GM12878 (cell line): ENCODE measurements at regions not wholly inside any gene's neighbourhood (a gene's known extent, or its start where the extent isn't known, plus 50 kb on each side); places are given as distances from the start of the nearest gene placed in this dataset.

Source experiments
- ATAC-seq: fragments of 200-7000 bp; cut with Tn5 transposase; 3 replicates; pipeline ENCODE4 v1.9.1; 2020; ENCODE audit warnings: mild to moderate bottlenecking, moderate library complexity
- BruUV-seq: library from RNA; stranded (reverse); fragments of 400-500 nt; replicated peaks from 2 replicates; lab custom pipeline; 2021; lab: Mats Ljungman, UMichigan
- CTCF ChIA-PET: fragments of 300-600 bp; sonication (Branson Sonifier 250); formaldehyde crosslinking; extraction: SDS; loops from one replicate; lab custom pipeline; 2021; ENCODE audit warnings: inconsistent platforms; lab: Yijun Ruan, JAX
- POLR2A ChIA-PET: fragments of 350-600 bp; formaldehyde crosslinking; extraction: SDS; loops from one replicate; lab custom pipeline; 2021; ENCODE audit warnings: inconsistent platforms; lab: Charles Lee
- RAD21 ChIA-PET: fragments of 300-600 bp; sonication (Branson Sonifier 250); formaldehyde crosslinking; loops from one replicate; lab custom pipeline; 2023; ENCODE audit warnings: antibody characterized with exemption; ENCODE audit not compliant: unreplicated experiment; lab: Charles Lee
- SMC1A ChIA-PET: fragments of 300-600 bp; sonication (Branson Sonifier 250); formaldehyde crosslinking; loops from one replicate; lab custom pipeline; 2023; ENCODE audit not compliant: unreplicated experiment, uncharacterized antibody; lab: Charles Lee
- DNase-seq: peaks from one replicate; pipeline ENCODE4 v3.0.0-alpha.2; 2011; ENCODE audit warnings: low read depth, low spot score
- FAIRE-seq: peaks from 3 replicates; lab custom pipeline; 2011; peaks lifted over from hg19 to GRCh38; lab: Jason Lieb, UNC
- H2AFZ ChIP-seq: 2 replicates; pipeline ENCODE4 v1.6.0; 2011; ENCODE audit warnings: low read depth, low read length, control low read depth; ENCODE audit not compliant: control insufficient read depth
- H3K27ac ChIP-seq: 2 replicates; pipeline ENCODE4 v1.5.1; 2011; ENCODE audit warnings: control low read depth; ENCODE audit not compliant: control insufficient read depth, insufficient read depth
- H3K27me3 ChIP-seq, 2 experiments: replicated peaks in 1 of 2; 2 replicates each; pipeline versions ENCODE4 v1.6.0 to v1.6.1; 2011; ENCODE audit warnings: low read length in 1 of 2; ENCODE audit not compliant: control insufficient read depth in 2 of 2, insufficient read depth in 2 of 2
- H3K36me3 ChIP-seq, 2 experiments: 2 replicates each; pipeline ENCODE4 v1.5.1; 2011; ENCODE audit warnings: low read length in 1 of 2; ENCODE audit not compliant: control insufficient read depth in 2 of 2, insufficient read depth in 2 of 2
- H3K4me1 ChIP-seq: 2 replicates; pipeline ENCODE4 v1.6.1; 2011; ENCODE audit warnings: mild to moderate bottlenecking, low read length, moderate library complexity, mixed read lengths; ENCODE audit not compliant: control insufficient read depth, insufficient read depth
- H3K4me2 ChIP-seq: 2 replicates; pipeline ENCODE4 v1.6.0; 2011; ENCODE audit warnings: control low read depth; ENCODE audit not compliant: control insufficient read depth, insufficient read depth
- H3K4me3 ChIP-seq: fragments of 200-600 bp; sonication (generic); 2 replicates; pipeline ENCODE4 v1.5.1; 2016
- H3K79me2 ChIP-seq: 2 replicates; pipeline ENCODE4 v1.6.0; 2011; ENCODE audit warnings: low read length; ENCODE audit not compliant: control insufficient read depth, insufficient read depth
- H3K9ac ChIP-seq: 2 replicates; pipeline ENCODE4 v1.8.0; 2011; ENCODE audit warnings: low read length, control low read depth, mixed read lengths; ENCODE audit not compliant: control insufficient read depth, insufficient read depth
- H3K9me3 ChIP-seq: replicated peaks from 3 replicates; pipeline ENCODE4 v1.5.1; 2011; ENCODE audit warnings: mild to moderate bottlenecking, low read length; ENCODE audit not compliant: control insufficient read depth, insufficient read depth
- H4K20me1 ChIP-seq: 2 replicates; pipeline ENCODE4 v1.6.0; 2011; ENCODE audit not compliant: control insufficient read depth, insufficient read depth
- ATF7 ChIP-seq: fragments of 450-650 bp; IDR thresholded peaks from 2 replicates; pipeline ENCODE4 v1.6.1; 2016; ENCODE audit warnings: low read depth, mild to moderate bottlenecking
- CBFB ChIP-seq: IDR thresholded peaks from 2 replicates; pipeline ENCODE4 v1.6.1; 2016; ENCODE audit warnings: antibody characterized with exemption, low read depth
- E4F1 ChIP-seq: fragments of 450-650 bp; IDR thresholded peaks from 2 replicates; pipeline ENCODE4 v1.6.1; 2018; ENCODE audit warnings: borderline replicate concordance, mild to moderate bottlenecking; ENCODE audit not compliant: partially characterized antibody
- FOXK2 ChIP-seq: fragments of 450-650 bp; IDR thresholded peaks from 2 replicates; pipeline ENCODE4 v1.6.1; 2017; ENCODE audit warnings: mild to moderate bottlenecking, moderate library complexity
- KAT2A ChIP-seq: conservative IDR thresholded peaks from 2 replicates; pipeline ENCODE4 v1.6.1; 2011; ENCODE audit warnings: low read depth, low read length; ENCODE audit not compliant: control insufficient read depth
- MTA2 ChIP-seq: fragments of 450-650 bp; IDR thresholded peaks from 2 replicates; pipeline ENCODE4 v1.6.1; 2016; ENCODE audit warnings: low read depth, mild to moderate bottlenecking, moderate library complexity
- MTA3 ChIP-seq: IDR thresholded peaks from 2 replicates; pipeline ENCODE4 v1.6.1; 2012; ENCODE audit warnings: low read length, inconsistent platforms, borderline replicate concordance
- MYB ChIP-seq: fragments of 150-350 bp; IDR thresholded peaks from 2 replicates; pipeline ENCODE4 v1.6.1; 2014; ENCODE audit warnings: mild to moderate bottlenecking, low read depth, low read length, borderline replicate concordance
- NFYA ChIP-seq: IDR thresholded peaks from 2 replicates; pipeline ENCODE4 v1.6.1; 2011; ENCODE audit warnings: low read depth, mild to moderate bottlenecking, low read length, improper control_type of control experiment, borderline replicate concordance
- RELB ChIP-seq: fragments of 450-650 bp; IDR thresholded peaks from 2 replicates; pipeline ENCODE4 v1.6.1; 2017; ENCODE audit warnings: low read depth, mild to moderate bottlenecking, moderate library complexity
- SMARCA5 ChIP-seq: fragments of 450-650 bp; IDR thresholded peaks from 2 replicates; pipeline ENCODE4 v1.6.1; 2017; ENCODE audit warnings: mild to moderate bottlenecking
- SP1 ChIP-seq: IDR thresholded peaks from one replicate; pipeline ENCODE4 v1.6.1; 2011; ENCODE audit warnings: low read depth, low read length
- SPI1 ChIP-seq: IDR thresholded peaks from 2 replicates; pipeline ENCODE4 v1.6.1; 2011; ENCODE audit warnings: low read depth, mild to moderate bottlenecking, low read length, moderate library complexity, borderline replicate concordance; ENCODE audit not compliant: insufficient read depth
- TBL1XR1 ChIP-seq: IDR thresholded peaks from 2 replicates; pipeline ENCODE4 v1.6.1; 2012; ENCODE audit warnings: low read depth, low read length, improper control_type of control experiment
- TCF7 ChIP-seq: IDR thresholded peaks from 2 replicates; pipeline ENCODE4 v1.6.1; 2014; ENCODE audit warnings: antibody characterized with exemption, borderline replicate concordance
- WGBS: methylation state at CpG from one replicate; pipeline ENCODE4 v1.1.6; 2016; ENCODE audit warnings: low lambda C conversion rate; ENCODE audit not compliant: insufficient replicate concordance, insufficient coverage; ENCODE audit errors: missing lambda C conversion rate; 5-methylcytosine and 5-hydroxymethylcytosine counted together
- in situ Hi-C: fragments of 300-500 bp; cut with MboI; formaldehyde crosslinking; loops from 9 replicates; pipeline ENCODE4 v1.14.3; 2018; ENCODE audit warnings: mixed read lengths
- intact Hi-C: fragments of 100-400 bp; cut with micrococcal nuclease; formaldehyde crosslinking; loops from one replicate; pipeline ENCODE4 v1.14.2; 2022; ENCODE audit not compliant: unreplicated experiment
- TF ChIP-seq, protein P1 (sequence below): IDR thresholded peaks from 2 replicates; pipeline ENCODE4 v1.6.1; 2011; ENCODE audit warnings: low read depth, low read length, improper control_type of control experiment, borderline replicate concordance
- TF ChIP-seq, protein P2 (sequence below): fragments of 150-350 bp; IDR thresholded peaks from 2 replicates; pipeline ENCODE4 v1.6.1; 2016; ENCODE audit warnings: low read depth, low read length

DNA sequence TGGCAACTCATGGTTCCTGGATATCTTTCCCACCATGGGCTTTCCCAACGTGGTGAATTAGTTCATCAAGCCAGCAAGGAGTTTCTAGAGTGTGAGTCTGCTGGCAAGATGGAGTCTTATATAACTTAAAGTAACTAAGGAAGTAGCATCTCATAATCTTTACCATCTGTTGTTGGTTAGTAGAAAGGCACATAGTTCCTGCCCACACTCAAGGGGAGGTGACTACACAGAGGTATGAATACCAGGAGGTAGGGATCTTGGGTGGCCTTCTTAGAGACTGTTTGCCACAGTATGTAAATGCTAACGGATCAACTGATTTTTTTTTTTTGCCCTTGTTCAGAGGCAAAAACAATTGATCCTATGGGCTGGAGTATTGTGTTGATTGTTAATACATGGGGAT, 446.9 kb downstream of the ATP23 start (continued):
- TF ChIP-seq ATF7 (no peak), SP1 (no peak)

DNA sequence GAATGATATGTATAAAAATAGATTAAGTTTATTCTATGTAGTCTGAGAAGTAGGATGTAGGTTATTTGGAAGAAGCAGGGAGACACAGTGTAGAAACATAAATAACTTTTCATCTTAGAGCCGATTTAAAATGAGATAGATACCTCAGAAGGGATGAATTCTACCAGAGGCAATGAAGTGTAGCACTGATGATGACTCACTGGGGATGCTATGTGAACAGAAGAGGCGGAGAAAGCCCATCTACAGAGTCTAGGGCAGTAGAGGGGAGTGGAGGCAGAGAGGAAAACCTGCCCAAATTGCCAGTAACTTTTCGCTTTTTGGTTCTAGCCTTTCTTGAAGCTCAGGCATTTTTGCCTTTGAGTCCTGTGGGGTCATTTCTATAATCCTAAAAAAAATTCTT, 451.8 kb downstream of the ATP23 start:
- Histone ChIP-seq H3K9me3 (no peaks in the 10 kb centered on the region), H4K20me1 (no peaks in the 10 kb centered on the region), H3K27ac (no peak overlapping the region), H3K36me3 (no peaks in the 10 kb centered on the region), H3K4me2 (no peak overlapping the region), H3K27me3 (no peaks in the 10 kb centered on the region), H3K4me3 (no peak overlapping the region), H3K79me2 (no peaks in the 10 kb centered on the region), H3K4me1 (no peaks in the 10 kb centered on the region), H2AFZ (no peak overlapping the region), H3K9ac (no peak overlapping the region)
- SMC1A ChIA-PET, result no interaction called here
- BruUV-seq, result no TSS peak
- FAIRE-seq, result no peak
- intact Hi-C loops (no loop called here), in situ Hi-C loops (no loop called here)
- CTCF ChIA-PET, result no interaction called here
- no peak for DNase-seq
- no peak for ATAC-seq
- POLR2A ChIA-PET, result no interaction called here
- 33% methylated on average over 3 of the region's 3 CpGs for WGBS
- RAD21 ChIA-PET, result no interaction called here
- no peak for TF ChIP-seq SPI1
- TF ChIP-seq NFYA, result no peak
- no peak for TF ChIP-seq RELB
- TF ChIP-seq, protein P1, sequence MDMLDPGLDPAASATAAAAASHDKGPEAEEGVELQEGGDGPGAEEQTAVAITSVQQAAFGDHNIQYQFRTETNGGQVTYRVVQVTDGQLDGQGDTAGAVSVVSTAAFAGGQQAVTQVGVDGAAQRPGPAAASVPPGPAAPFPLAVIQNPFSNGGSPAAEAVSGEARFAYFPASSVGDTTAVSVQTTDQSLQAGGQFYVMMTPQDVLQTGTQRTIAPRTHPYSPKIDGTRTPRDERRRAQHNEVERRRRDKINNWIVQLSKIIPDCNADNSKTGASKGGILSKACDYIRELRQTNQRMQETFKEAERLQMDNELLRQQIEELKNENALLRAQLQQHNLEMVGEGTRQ, result no peak
- TF ChIP-seq FOXK2, result no peak
- TF ChIP-seq E4F1, result no peak
- TF ChIP-seq CBFB, result no peak
- TF ChIP-seq TBL1XR1, result no peak
- TF ChIP-seq MTA3, result no peak
- TF ChIP-seq, protein P2, sequence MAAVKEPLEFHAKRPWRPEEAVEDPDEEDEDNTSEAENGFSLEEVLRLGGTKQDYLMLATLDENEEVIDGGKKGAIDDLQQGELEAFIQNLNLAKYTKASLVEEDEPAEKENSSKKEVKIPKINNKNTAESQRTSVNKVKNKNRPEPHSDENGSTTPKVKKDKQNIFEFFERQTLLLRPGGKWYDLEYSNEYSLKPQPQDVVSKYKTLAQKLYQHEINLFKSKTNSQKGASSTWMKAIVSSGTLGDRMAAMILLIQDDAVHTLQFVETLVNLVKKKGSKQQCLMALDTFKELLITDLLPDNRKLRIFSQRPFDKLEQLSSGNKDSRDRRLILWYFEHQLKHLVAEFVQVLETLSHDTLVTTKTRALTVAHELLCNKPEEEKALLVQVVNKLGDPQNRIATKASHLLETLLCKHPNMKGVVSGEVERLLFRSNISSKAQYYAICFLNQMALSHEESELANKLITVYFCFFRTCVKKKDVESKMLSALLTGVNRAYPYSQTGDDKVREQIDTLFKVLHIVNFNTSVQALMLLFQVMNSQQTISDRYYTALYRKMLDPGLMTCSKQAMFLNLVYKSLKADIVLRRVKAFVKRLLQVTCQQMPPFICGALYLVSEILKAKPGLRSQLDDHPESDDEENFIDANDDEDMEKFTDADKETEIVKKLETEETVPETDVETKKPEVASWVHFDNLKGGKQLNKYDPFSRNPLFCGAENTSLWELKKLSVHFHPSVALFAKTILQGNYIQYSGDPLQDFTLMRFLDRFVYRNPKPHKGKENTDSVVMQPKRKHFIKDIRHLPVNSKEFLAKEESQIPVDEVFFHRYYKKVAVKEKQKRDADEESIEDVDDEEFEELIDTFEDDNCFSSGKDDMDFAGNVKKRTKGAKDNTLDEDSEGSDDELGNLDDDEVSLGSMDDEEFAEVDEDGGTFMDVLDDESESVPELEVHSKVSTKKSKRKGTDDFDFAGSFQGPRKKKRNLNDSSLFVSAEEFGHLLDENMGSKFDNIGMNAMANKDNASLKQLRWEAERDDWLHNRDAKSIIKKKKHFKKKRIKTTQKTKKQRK, result no peak
- no peak for TF ChIP-seq MTA2
- no peak for TF ChIP-seq TCF7
- TF ChIP-seq KAT2A, result no peak
- no peak for TF ChIP-seq MYB
- no peak for TF ChIP-seq SP1
- no peak for TF ChIP-seq SMARCA5
